HCT116 (cell line): ENCODE measurements at regions not wholly inside any gene's neighbourhood (a gene's known extent, or its start where the extent isn't known, plus 50 kb on each side); places are given as distances from the start of the nearest gene placed in this dataset.

Experiments
- ATF3 ChIP-seq: IDR thresholded peaks from 2 replicates; pipeline ENCODE4 v1.6.1; 2012
- CTCF ChIP-seq, 3 experiments: fragments of 200-600 bp in 1 of 3; sonication (generic) in 1 of 3; IDR thresholded peaks in 2 of 3; conservative IDR thresholded peaks in 1 of 3; 2 replicates each; pipeline ENCODE4 v1.5.1; 2012 to 2017; ENCODE audit warnings: low read depth in 2 of 3, low read length in 2 of 3, antibody characterized with exemption in 1 of 3, borderline replicate concordance in 1 of 3, control low read depth in 1 of 3, mild to moderate bottlenecking in 1 of 3, mixed read lengths in 1 of 3, mixed run types in 1 of 3, moderate library complexity in 1 of 3; ENCODE audit not compliant: insufficient read depth in 1 of 3
- EZH2 ChIP-seq: fragments of 200-600 bp; sonication (generic); IDR thresholded peaks from 2 replicates; pipeline ENCODE4 v1.6.1; 2017; ENCODE audit warnings: antibody characterized with exemption, mixed run types
- MAX ChIP-seq: IDR thresholded peaks from 2 replicates; pipeline ENCODE4 v1.6.1; 2012
- POLR2A ChIP-seq: IDR thresholded peaks from 2 replicates; pipeline ENCODE4 v1.7.0; 2011; ENCODE audit warnings: borderline replicate concordance; ENCODE audit not compliant: insufficient read depth, insufficient read length; ENCODE audit errors: extremely low read depth
- POLR2AphosphoS5 ChIP-seq: IDR thresholded peaks from 2 replicates; pipeline ENCODE4 v1.6.1; 2011; ENCODE audit warnings: mild to moderate bottlenecking, low read depth, low read length, moderate library complexity
- SIN3A ChIP-seq: IDR thresholded peaks from 2 replicates; pipeline ENCODE4 v1.6.1; 2012; ENCODE audit warnings: low read depth
- SRF ChIP-seq: IDR thresholded peaks from 2 replicates; pipeline ENCODE4 v1.6.1; 2012; ENCODE audit warnings: low read depth
- TCF7L2 ChIP-seq: IDR thresholded peaks from 2 replicates; pipeline ENCODE4 v1.7.0; 2011; ENCODE audit warnings: borderline replicate concordance, inconsistent platforms; ENCODE audit not compliant: insufficient read depth, insufficient read length; ENCODE audit errors: extremely low read depth
- YY1 ChIP-seq: IDR thresholded peaks from 2 replicates; pipeline ENCODE4 v1.6.1; 2011; ENCODE audit warnings: low read length, low read depth, moderate library complexity, mild to moderate bottlenecking; ENCODE audit not compliant: insufficient replicate concordance; ENCODE audit errors: extremely low read depth
- ZNF274 ChIP-seq: fragments of 200-500 bp; sonication (Bioruptor generic); IDR thresholded peaks from 2 replicates; pipeline ENCODE4 v1.6.1; 2014; ENCODE audit warnings: mild to moderate bottlenecking, low read depth, low read length, inconsistent platforms

- no peak for TF ChIP-seq SRF
- TF ChIP-seq CTCF (IDR thresholded peaks at IDR 0.05 in 2 of 3, conservative IDR thresholded peaks at IDR 0.05 in 1 of 3; ENCODE audit: borderline replicate concordance in 1 of 3, insufficient read depth in 1 of 3, low read depth in 2 of 3, low read length in 2 of 3) = no peak
- no peak for TF ChIP-seq TCF7L2
- no peak for TF ChIP-seq EZH2
- no peak for TF ChIP-seq POLR2AphosphoS5
- no peak for TF ChIP-seq SIN3A
- TF ChIP-seq POLR2A = no peak
- TF ChIP-seq MAX = no peak
- no peak for TF ChIP-seq YY1
- no peak for TF ChIP-seq ATF3
- no peak for TF ChIP-seq ZNF274
These were observed 167.7 kb upstream of the MYCN start for GRCh38 chr2:15772681-15773080.
